DOHH2 (cell line): ENCODE measurements at regions not wholly inside any gene's neighbourhood (a gene's known extent, or its start where the extent isn't known, plus 50 kb on each side); places are given as distances from the start of the nearest gene placed in this dataset.

Source experiments
- H3F3A ChIP-seq: fragments of 200-600 bp; sonication (generic), shearing (Covaris generic); 2 replicates; pipeline ENCODE4 v1.6.0; 2016; ENCODE audit warnings: antibody characterized with exemption, mild to moderate bottlenecking; ENCODE audit not compliant: control insufficient read depth, insufficient read depth
- H3K27ac ChIP-seq: fragments of 200-600 bp; sonication (generic); 2 replicates; pipeline ENCODE4 v1.5.1; 2014; ENCODE audit warnings: low read depth, mild to moderate bottlenecking, low read length, moderate library complexity
- H3K27me3 ChIP-seq: fragments of 200-600 bp; sonication (generic); 2 replicates; pipeline ENCODE4 v1.6.1; 2014; ENCODE audit warnings: mild to moderate bottlenecking, low read length, mixed read lengths; ENCODE audit not compliant: control insufficient read depth
- H3K36me3 ChIP-seq: fragments of 200-600 bp; sonication (generic); 2 replicates; pipeline ENCODE4 v1.6.1; 2014; ENCODE audit warnings: mild to moderate bottlenecking, low read length, moderate library complexity, mixed read lengths; ENCODE audit not compliant: control insufficient read depth
- H3K4me1 ChIP-seq: fragments of 200-600 bp; sonication (generic); 2 replicates; pipeline ENCODE4 v1.6.1; 2014; ENCODE audit warnings: mild to moderate bottlenecking, low read length, mixed read lengths; ENCODE audit not compliant: control insufficient read depth
- H3K4me2 ChIP-seq: fragments of 200-600 bp; sonication (generic); 2 replicates; pipeline ENCODE4 v1.6.0; 2014; ENCODE audit warnings: mild to moderate bottlenecking, low read length, moderate library complexity
- H3K4me3 ChIP-seq: fragments of 200-600 bp; sonication (generic); 2 replicates; pipeline ENCODE4 v1.5.1; 2014; ENCODE audit warnings: mild to moderate bottlenecking, low read length, mixed read lengths
- H3K79me2 ChIP-seq: fragments of 200-600 bp; sonication (generic); 2 replicates; pipeline ENCODE4 v1.6.1; 2014; ENCODE audit warnings: mild to moderate bottlenecking, low read length, mixed read lengths; ENCODE audit not compliant: control insufficient read depth
- H3K9me2 ChIP-seq: fragments of 200-600 bp; sonication (generic); replicated peaks from 2 replicates; pipeline ENCODE4 v1.6.1; 2014; ENCODE audit warnings: mild to moderate bottlenecking, low read length, mixed read lengths; ENCODE audit not compliant: control insufficient read depth
- H3K9me3 ChIP-seq: fragments of 200-600 bp; sonication (generic); 2 replicates; pipeline ENCODE4 v1.6.1; 2014; ENCODE audit warnings: antibody characterized with exemption, low read length, mixed read lengths; ENCODE audit not compliant: control insufficient read depth, insufficient read depth
- H4K20me1 ChIP-seq: fragments of 200-600 bp; sonication (generic); 2 replicates; pipeline ENCODE4 v1.6.0; 2014; ENCODE audit warnings: low read depth, mild to moderate bottlenecking, antibody characterized with exemption, low read length, moderate library complexity; ENCODE audit not compliant: control insufficient read depth, insufficient read depth
- CTCF ChIP-seq: fragments of 200-600 bp; sonication (generic); IDR thresholded peaks from one replicate; pipeline ENCODE4 v1.5.1; 2014; ENCODE audit warnings: antibody characterized with exemption, mild to moderate bottlenecking, low read depth, low read length; ENCODE audit not compliant: poor library complexity, severe bottlenecking
- EZH2phosphoT487 ChIP-seq: fragments of 200-600 bp; sonication (generic); IDR thresholded peaks from 2 replicates; pipeline ENCODE4 v1.6.1; 2017; ENCODE audit warnings: borderline replicate concordance, mild to moderate bottlenecking, antibody characterized with exemption, low read length, moderate library complexity, mixed read lengths

GRCh38 chr7:136601772-136602171 is 266.7 kb upstream of the CHRM2 start:
- Histone ChIP-seq H4K20me1 (no peaks in the 10 kb centered on the region), H3K9me3 (no peaks in the 10 kb centered on the region), H3K79me2 (no peaks in the 10 kb centered on the region), H3K27me3 (no peaks in the 10 kb centered on the region), H3K36me3 (no peaks in the 10 kb centered on the region), H3F3A (no peaks in the 10 kb centered on the region), H3K4me1 (no peaks in the 10 kb centered on the region), H3K27ac (no peak overlapping the region), H3K9me2 (no peaks in the 10 kb centered on the region), H3K4me2 (no peak overlapping the region), H3K4me3 (no peak overlapping the region)
- no peak for TF ChIP-seq EZH2phosphoT487
- TF ChIP-seq CTCF: no peak

GRCh38 chr7:136600475-136600874 is 268.0 kb upstream of the CHRM2 start:
- Histone ChIP-seq H3K9me2 (no peaks in the 10 kb centered on the region), H3K27me3 (no peaks in the 10 kb centered on the region), H3K9me3 (no peaks in the 10 kb centered on the region), H3F3A (no peaks in the 10 kb centered on the region), H3K79me2 (no peaks in the 10 kb centered on the region), H3K4me1 (no peaks in the 10 kb centered on the region), H4K20me1 (no peaks in the 10 kb centered on the region), H3K4me2 (no peak overlapping the region), H3K4me3 (no peak overlapping the region), H3K27ac (no peak overlapping the region), H3K36me3 (no peaks in the 10 kb centered on the region)
- TF ChIP-seq EZH2phosphoT487: no peak
- no peak for TF ChIP-seq CTCF

GRCh38 chr7:136594739-136595144 is 273.7 kb upstream of the CHRM2 start:
- no peak overlapping the region for H3K4me3 ChIP-seq
- H3K36me3 ChIP-seq: no peaks in the 10 kb centered on the region
- no peaks in the 10 kb centered on the region for H4K20me1 ChIP-seq
- H3K9me3 ChIP-seq: no peaks in the 10 kb centered on the region
- H3K9me2 ChIP-seq: no peaks in the 10 kb centered on the region
- no peaks in the 10 kb centered on the region for H3K27me3 ChIP-seq
- H3K79me2 ChIP-seq: no peaks in the 10 kb centered on the region
- no peak overlapping the region for H3K4me2 ChIP-seq
- no peak overlapping the region for H3K27ac ChIP-seq
- no peaks in the 10 kb centered on the region for H3K4me1 ChIP-seq
- TF ChIP-seq EZH2phosphoT487: no peak
- TF ChIP-seq CTCF: no peak
- H3F3A ChIP-seq: no peaks in the 10 kb centered on the region

DNA sequence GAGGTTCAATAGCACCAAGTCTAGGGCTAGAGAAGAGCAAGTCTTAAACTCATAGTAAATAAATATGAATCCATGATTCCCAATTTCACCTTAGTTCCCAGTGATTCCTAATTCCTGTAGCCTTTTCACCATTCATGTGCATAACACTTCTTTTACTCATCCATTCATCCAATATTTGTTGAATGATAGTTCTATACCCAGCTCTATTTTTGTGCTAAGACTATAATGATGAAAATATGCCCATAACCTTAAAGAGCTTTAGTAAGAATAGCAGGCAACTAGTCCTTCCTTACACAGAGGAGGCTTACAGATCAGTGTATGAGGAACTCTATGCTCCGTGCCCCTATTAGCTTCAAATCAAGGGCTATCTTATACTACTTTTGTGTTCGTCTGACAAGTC is 280.2 kb upstream of the CHRM2 start:
- no peak for TF ChIP-seq EZH2phosphoT487
- no peak for TF ChIP-seq CTCF
- Histone ChIP-seq H3K27ac (no peak overlapping the region), H3K36me3 (no peaks in the 10 kb centered on the region), H3K9me3 (no peaks in the 10 kb centered on the region), H3K4me1 (no peaks in the 10 kb centered on the region), H3K9me2 (no peaks in the 10 kb centered on the region), H3K79me2 (no peaks in the 10 kb centered on the region), H3K4me2 (no peak overlapping the region), H3F3A (no peaks in the 10 kb centered on the region), H3K27me3 (no peaks in the 10 kb centered on the region), H4K20me1 (no peaks in the 10 kb centered on the region), H3K4me3 (no peak overlapping the region)
